Psoas muscle (tissue), 7 donors: ENCODE measurements at regions not wholly inside any gene's neighbourhood (a gene's known extent, or its start where the extent isn't known, plus 50 kb on each side); places are given as distances from the start of the nearest gene placed in this dataset.

Experiments
- ATAC-seq, 4 donors: fragments of 200-7000 bp; cut with Tn5 transposase; one replicate each; pipeline ENCODE4 v1.9.1; 2020; ENCODE audit warnings: moderate library complexity in 3 of 4, mild to moderate bottlenecking in 2 of 4
- DNase-seq, 2 donors: peaks; one replicate each; pipeline ENCODE4 v3.0.0-alpha.2; 2020
- H3K27ac ChIP-seq: fragments of 200-600 bp; one replicate; pipeline ENCODE4 v1.8.0; 2022
- H3K27me3 ChIP-seq, 3 donors: fragments of 200-600 bp in 1 of 3; one replicate each; pipeline versions ENCODE4 v1.6.1 to v1.8.0; 2013 to 2022; ENCODE audit warnings: low read length in 2 of 3, mild to moderate bottlenecking in 2 of 3, moderate library complexity in 1 of 3; ENCODE audit not compliant: insufficient read depth in 3 of 3
- H3K36me3 ChIP-seq, 2 donors: fragments of 200-600 bp in 1 of 2; one replicate each; pipeline versions ENCODE4 v1.6.1 to v1.8.0; 2013 to 2022; ENCODE audit warnings: low read depth in 1 of 2, mild to moderate bottlenecking in 1 of 2, moderate library complexity in 1 of 2; ENCODE audit not compliant: insufficient read depth in 1 of 2
- H3K4me1 ChIP-seq: fragments of 200-600 bp; one replicate; pipeline ENCODE4 v1.8.0; 2022
- H3K4me3 ChIP-seq: fragments of 200-600 bp; one replicate; pipeline ENCODE4 v1.8.0; 2022; ENCODE audit warnings: mild to moderate bottlenecking
- H3K9me3 ChIP-seq: fragments of 200-600 bp; one replicate; pipeline ENCODE4 v1.8.0; 2022
- WGBS, 3 donors: extraction: QIAGEN DNeasy Blood & Tissue Kit; methylation state at CpG; one replicate each; pipeline versions ENCODE4 v1.1.6 to v1.1.7; 2013; 5-methylcytosine and 5-hydroxymethylcytosine counted together
- intact Hi-C, 2 donors: fragments of 100-400 bp; cut with DNase I; formaldehyde crosslinking; loops; one replicate each; pipeline versions ENCODE4 v1.11.0 to v1.14.2; 2022
- TF ChIP-seq, protein P1 (sequence below): fragments of 200-600 bp; IDR thresholded peaks from one replicate; pipeline ENCODE4 v1.8.0; 2022; ENCODE audit warnings: antibody characterized with exemption
- donor health status: healthy with polysubstance abuse.
- donor health status: DM: no; HTN: no; CAD: no; lungs with moderate emphysema.
- donor health status: Bipolar disorder and iron deficiency.
- donor health status: healthy.
- donor health status: DM: yes; HTN: yes; CAD: no.
- donor health status: DM: no; HTN: no; CAD: no.
- donor health status: DM: yes; HTN: yes; CAD: no.

- H3K27me3 ChIP-seq = no peaks in the 10 kb centered on the region
- intact Hi-C loops = no loop called here
- H3K4me1 ChIP-seq = no peaks in the 10 kb centered on the region
- no peaks in the 10 kb centered on the region for H3K9me3 ChIP-seq
- no peak overlapping the region for H3K27ac ChIP-seq
- ATAC-seq = no peak
- WGBS, 3 donors = 95 to 100% (median 97%) methylated on average over 1 of the region's 1 CpG
- TF ChIP-seq, protein P1, sequence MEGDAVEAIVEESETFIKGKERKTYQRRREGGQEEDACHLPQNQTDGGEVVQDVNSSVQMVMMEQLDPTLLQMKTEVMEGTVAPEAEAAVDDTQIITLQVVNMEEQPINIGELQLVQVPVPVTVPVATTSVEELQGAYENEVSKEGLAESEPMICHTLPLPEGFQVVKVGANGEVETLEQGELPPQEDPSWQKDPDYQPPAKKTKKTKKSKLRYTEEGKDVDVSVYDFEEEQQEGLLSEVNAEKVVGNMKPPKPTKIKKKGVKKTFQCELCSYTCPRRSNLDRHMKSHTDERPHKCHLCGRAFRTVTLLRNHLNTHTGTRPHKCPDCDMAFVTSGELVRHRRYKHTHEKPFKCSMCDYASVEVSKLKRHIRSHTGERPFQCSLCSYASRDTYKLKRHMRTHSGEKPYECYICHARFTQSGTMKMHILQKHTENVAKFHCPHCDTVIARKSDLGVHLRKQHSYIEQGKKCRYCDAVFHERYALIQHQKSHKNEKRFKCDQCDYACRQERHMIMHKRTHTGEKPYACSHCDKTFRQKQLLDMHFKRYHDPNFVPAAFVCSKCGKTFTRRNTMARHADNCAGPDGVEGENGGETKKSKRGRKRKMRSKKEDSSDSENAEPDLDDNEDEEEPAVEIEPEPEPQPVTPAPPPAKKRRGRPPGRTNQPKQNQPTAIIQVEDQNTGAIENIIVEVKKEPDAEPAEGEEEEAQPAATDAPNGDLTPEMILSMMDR = no peak
- H3K36me3 ChIP-seq = no peaks in the 10 kb centered on the region
- no peak overlapping the region for H3K4me3 ChIP-seq
- no peak for DNase-seq
Observed at GRCh38 chr13:75231235-75231634, 250.7 kb downstream of the TBC1D4 start.

- H3K9me3 ChIP-seq = no peaks in the 10 kb centered on the region
- intact Hi-C loops = no loop called here
- 55 to 80% (median 56%) methylated on average over 3 of the region's 3 CpGs for WGBS, 3 donors
Observed at GRCh38 chr13:75226733-75227435, 255.1 kb downstream of the TBC1D4 start.

GRCh38 chr13:75226092-75226491 lies 255.9 kb downstream of the TBC1D4 start:
- H3K9me3 ChIP-seq = no peaks in the 10 kb centered on the region
- H3K4me3 ChIP-seq = no peak overlapping the region
- no peak for ATAC-seq
- no peak overlapping the region for H3K27ac ChIP-seq
- H3K27me3 ChIP-seq = no peaks in the 10 kb centered on the region
- no peaks in the 10 kb centered on the region for H3K4me1 ChIP-seq
- intact Hi-C loops = no loop called here
- no peaks in the 10 kb centered on the region for H3K36me3 ChIP-seq
- TF ChIP-seq, protein P1 = no peak
- DNase-seq = no peak
- WGBS, 3 donors = 93 to 96% (median 94%) methylated on average over 9 of the region's 9 CpGs

More at GRCh38 chr13:75226733-75227435, 255.1 kb downstream of the TBC1D4 start:
- DNase-seq (no peak), ATAC-seq (no peak)
- TF ChIP-seq, protein P1 = no peak
- Histone ChIP-seq H3K27me3 (no peaks in the 10 kb centered on the region), H3K4me3 (no peak overlapping the region), H3K36me3 (no peaks in the 10 kb centered on the region), H3K4me1 (no peaks in the 10 kb centered on the region), H3K27ac (no peak overlapping the region)

DNA sequence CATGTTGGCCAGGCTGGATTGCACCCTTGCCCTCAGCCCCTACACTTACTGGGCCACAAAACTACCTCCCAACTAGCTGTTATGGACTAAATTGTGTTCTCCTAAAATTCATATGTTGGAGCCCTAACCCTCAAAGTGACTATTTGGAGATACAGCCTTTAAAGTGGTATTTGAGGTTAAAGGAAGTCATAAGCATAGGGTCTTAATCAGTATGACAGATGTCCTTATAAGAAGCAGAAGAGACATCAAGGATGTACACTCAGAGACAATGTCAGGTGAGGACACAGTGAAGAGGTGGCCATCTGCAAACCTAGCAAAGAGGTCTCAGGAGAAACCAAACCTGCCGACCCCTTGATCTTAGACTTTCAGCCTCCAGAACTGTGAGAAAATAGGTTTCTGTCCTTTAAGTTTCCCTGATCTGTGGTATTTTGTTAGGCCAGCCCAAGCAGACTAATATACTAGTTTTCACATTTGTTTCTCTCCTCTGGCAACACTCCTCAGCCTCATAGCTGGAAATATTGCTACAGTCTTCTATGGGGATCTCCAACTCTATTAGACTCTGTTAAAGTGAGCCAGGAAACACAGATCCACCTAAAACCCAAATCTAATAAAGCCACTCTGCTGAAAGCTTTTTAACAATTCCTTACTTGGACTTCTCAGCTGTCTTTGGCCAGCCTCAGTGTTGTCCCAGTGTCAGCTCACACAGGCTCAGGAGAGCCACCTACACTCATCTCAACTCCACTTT lies 256.5 kb downstream of the TBC1D4 start:
- Histone ChIP-seq H3K4me1 (no peaks in the 10 kb centered on the region), H3K4me3 (no peak overlapping the region), H3K36me3 (no peaks in the 10 kb centered on the region), H3K27ac (no peak overlapping the region), H3K9me3 (no peaks in the 10 kb centered on the region), H3K27me3 (no peaks in the 10 kb centered on the region)
- ATAC-seq (no peak), DNase-seq (no peak)
- TF ChIP-seq, protein P1 = no peak
- intact Hi-C loops = no loop called here
- WGBS, 3 donors = 94 to 100% (median 97%) methylated on average over 1 of the region's 1 CpG
